ENCODE measurements at regions not wholly inside any gene's neighbourhood (a gene's known extent, or its start where the extent isn't known, plus 50 kb on each side); places are given as distances from the start of the nearest gene placed in this dataset.

DNA sequence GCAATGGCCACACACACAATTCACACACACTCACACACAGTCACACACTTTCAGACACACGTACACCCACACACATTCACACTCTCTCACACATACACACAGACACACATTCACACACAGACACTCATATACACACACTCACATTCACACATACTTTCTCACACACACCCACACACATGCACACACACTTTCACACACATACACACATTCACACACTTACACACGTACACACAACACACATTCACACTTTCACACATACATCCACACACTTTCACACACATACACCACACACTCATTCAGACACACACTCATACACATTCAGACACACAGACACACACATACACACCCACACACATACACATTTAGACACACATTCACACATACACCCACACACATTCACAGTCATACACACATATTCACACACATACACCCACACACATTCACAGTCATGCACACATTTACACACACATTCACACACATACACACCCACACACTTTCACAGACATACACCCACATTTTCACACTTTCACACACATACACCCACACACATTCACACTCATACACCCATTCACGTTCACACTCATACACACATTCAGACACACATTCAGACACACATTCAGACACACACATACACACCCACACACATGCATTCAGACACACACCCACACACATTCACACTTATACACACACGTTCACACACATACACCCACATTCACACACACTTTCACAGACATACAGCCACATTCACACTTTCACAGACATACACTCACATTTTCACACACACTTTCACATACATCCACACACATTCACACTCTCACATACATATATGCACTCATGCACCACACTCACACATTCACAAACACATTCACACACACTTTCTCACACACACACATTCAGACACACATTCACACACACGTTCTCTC, 52.6 kb upstream of the C14orf180 start:
- 66% methylated on average over 5 of the region's 5 CpGs for WGBS (ENCODE audit: insufficient coverage)
- peak in 1 of 3 donors; percentile 38 for ATAC-seq
- Histone ChIP-seq H3K9me3 (ENCODE audit: control insufficient read depth, insufficient read depth, low read length) (peaks cover 3% of the 10 kb centered on the region), H3K4me1 (ENCODE audit: control insufficient read depth, insufficient read depth, low read length) (no peaks in the 10 kb centered on the region), H3K27ac (ENCODE audit: low read length) (no peak overlapping the region), H3K4me3 (ENCODE audit: low read length) (no peak overlapping the region), H3K27me3 (ENCODE audit: control insufficient read depth, insufficient read depth, low read length) (no peaks in the 10 kb centered on the region), H3K36me3 (ENCODE audit: control insufficient read depth, insufficient read depth, low read length) (no peaks in the 10 kb centered on the region)
- H3K4me3 Mint-ChIP-seq, result no peak overlapping the region
- H3K27me3 Mint-ChIP-seq (ENCODE audit: low read depth in 2 of 2), result peaks cover under 1 to 1% of the 10 kb centered on the region in 2 donors
- peak overlapping the region in 1 of 2 donors; percentile 8 for H3K27ac Mint-ChIP-seq
- no peaks in the 10 kb centered on the region for H3K36me3 Mint-ChIP-seq
- no peak for DNase-seq
- peaks cover 10% of the 10 kb centered on the region in 2 donors for H3K9me3 Mint-ChIP-seq
- intact Hi-C loops (cut with micrococcal nuclease), result no loop called here
- H3K4me1 Mint-ChIP-seq, result no peaks in the 10 kb centered on the region
- TF ChIP-seq, protein P1, sequence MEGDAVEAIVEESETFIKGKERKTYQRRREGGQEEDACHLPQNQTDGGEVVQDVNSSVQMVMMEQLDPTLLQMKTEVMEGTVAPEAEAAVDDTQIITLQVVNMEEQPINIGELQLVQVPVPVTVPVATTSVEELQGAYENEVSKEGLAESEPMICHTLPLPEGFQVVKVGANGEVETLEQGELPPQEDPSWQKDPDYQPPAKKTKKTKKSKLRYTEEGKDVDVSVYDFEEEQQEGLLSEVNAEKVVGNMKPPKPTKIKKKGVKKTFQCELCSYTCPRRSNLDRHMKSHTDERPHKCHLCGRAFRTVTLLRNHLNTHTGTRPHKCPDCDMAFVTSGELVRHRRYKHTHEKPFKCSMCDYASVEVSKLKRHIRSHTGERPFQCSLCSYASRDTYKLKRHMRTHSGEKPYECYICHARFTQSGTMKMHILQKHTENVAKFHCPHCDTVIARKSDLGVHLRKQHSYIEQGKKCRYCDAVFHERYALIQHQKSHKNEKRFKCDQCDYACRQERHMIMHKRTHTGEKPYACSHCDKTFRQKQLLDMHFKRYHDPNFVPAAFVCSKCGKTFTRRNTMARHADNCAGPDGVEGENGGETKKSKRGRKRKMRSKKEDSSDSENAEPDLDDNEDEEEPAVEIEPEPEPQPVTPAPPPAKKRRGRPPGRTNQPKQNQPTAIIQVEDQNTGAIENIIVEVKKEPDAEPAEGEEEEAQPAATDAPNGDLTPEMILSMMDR (IDR thresholded peaks at IDR 0.05), result no peak

DNA sequence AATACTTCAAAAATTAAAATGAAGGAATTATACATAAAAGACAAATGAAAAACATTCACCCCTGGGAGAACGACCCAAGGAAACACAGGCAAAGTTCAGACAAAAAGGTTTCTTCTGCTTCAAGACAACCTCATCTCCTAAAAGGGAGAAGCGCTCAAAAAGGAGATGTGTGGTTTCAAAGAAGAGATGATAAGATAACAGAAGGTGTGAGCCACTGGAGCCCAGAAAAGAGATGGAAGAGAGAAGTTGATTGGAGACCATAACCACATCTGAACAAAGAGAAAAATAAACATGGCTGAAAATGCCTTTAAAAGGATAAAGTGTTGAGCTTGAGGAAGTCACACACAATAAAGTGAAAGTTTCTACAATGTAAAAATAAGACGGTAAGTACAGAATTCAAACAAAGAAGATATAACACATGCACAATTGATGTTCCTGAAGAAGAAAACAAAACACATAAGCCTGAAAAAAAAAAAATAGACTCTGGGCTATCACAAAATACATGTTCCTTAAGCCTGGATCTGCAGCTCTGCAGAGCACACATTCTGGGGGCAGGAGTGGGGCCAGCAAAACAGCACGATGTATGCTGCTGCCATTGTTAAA, 51.6 kb upstream of the C14orf180 start:
- no peak for ATAC-seq
- Histone ChIP-seq H3K4me1 (ENCODE audit: control insufficient read depth, insufficient read depth, low read length) (no peaks in the 10 kb centered on the region), H3K36me3 (ENCODE audit: control insufficient read depth, insufficient read depth, low read length) (no peaks in the 10 kb centered on the region), H3K4me3 (ENCODE audit: low read length) (no peak overlapping the region), H3K9me3 (ENCODE audit: control insufficient read depth, insufficient read depth, low read length) (peaks cover 3% of the 10 kb centered on the region), H3K27ac (ENCODE audit: low read length) (no peak overlapping the region), H3K27me3 (ENCODE audit: control insufficient read depth, insufficient read depth, low read length) (no peaks in the 10 kb centered on the region)
- WGBS (ENCODE audit: insufficient coverage), result 83% methylated on average over 2 of the region's 4 CpGs
- TF ChIP-seq, protein P1 (IDR thresholded peaks at IDR 0.05), result no peak
- H3K9me3 Mint-ChIP-seq, result peaks cover 10% of the 10 kb centered on the region in 2 donors
- no peaks in the 10 kb centered on the region for H3K4me1 Mint-ChIP-seq
- H3K27me3 Mint-ChIP-seq (ENCODE audit: low read depth in 2 of 2), result peaks cover 6 to 7% of the 10 kb centered on the region in 2 donors
- H3K4me3 Mint-ChIP-seq, result no peak overlapping the region
- H3K36me3 Mint-ChIP-seq, result no peaks in the 10 kb centered on the region
- DNase-seq, result no peak
- H3K27ac Mint-ChIP-seq, result no peak overlapping the region
- intact Hi-C loops (cut with micrococcal nuclease), result no loop called here

DNA sequence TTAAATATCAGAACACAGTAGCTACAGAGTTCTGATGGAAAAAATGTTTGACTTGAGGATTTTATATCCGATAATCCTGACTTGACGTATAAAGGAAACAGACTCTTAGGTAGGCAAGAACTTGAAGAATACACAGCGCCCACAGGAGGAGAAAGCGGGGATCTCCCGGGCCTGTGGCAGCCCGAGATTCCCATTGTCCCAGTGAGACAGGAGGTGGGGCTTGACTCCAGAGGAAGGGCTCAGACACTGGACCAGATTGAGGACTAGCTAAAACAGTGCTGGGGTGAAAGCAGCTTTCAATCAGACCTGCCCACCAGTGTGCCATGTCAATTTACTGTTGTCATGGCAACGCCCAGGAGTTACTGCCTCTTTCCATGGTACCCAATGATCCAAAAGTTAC, 51.1 kb upstream of the C14orf180 start:
- peaks cover 3% of the 10 kb centered on the region for H3K9me3 ChIP-seq (ENCODE audit: control insufficient read depth, insufficient read depth, low read length)
- intact Hi-C loops (cut with micrococcal nuclease), result no loop called here
- WGBS (ENCODE audit: insufficient coverage), result 91% methylated on average over 7 of the region's 7 CpGs

More for the DNA sequence above, 51.1 kb upstream of the C14orf180 start:
- H3K4me3 ChIP-seq (ENCODE audit: low read length), result no peak overlapping the region
- TF ChIP-seq, protein P1 (IDR thresholded peaks at IDR 0.05), result no peak
- H3K27ac ChIP-seq (ENCODE audit: low read length), result no peak overlapping the region
- no peak overlapping the region for H3K4me3 Mint-ChIP-seq
- H3K36me3 ChIP-seq (ENCODE audit: control insufficient read depth, insufficient read depth, low read length), result no peaks in the 10 kb centered on the region
- DNase-seq, result no peak
- H3K27me3 Mint-ChIP-seq (ENCODE audit: low read depth in 2 of 2), result peaks cover 6 to 7% of the 10 kb centered on the region in 2 donors
- no peak for ATAC-seq
- no peaks in the 10 kb centered on the region for H3K4me1 Mint-ChIP-seq
- H3K36me3 Mint-ChIP-seq, result no peaks in the 10 kb centered on the region
- no peaks in the 10 kb centered on the region for H3K27me3 ChIP-seq (ENCODE audit: control insufficient read depth, insufficient read depth, low read length)
- H3K27ac Mint-ChIP-seq, result no peak overlapping the region
- no peaks in the 10 kb centered on the region for H3K4me1 ChIP-seq (ENCODE audit: control insufficient read depth, insufficient read depth, low read length)
- peaks cover 10% of the 10 kb centered on the region in 2 donors for H3K9me3 Mint-ChIP-seq
